ENCODE measurements at regions not wholly inside any gene's neighbourhood (a gene's known extent, or its start where the extent isn't known, plus 50 kb on each side); places are given as distances from the start of the nearest gene placed in this dataset.

GRCh38 chr14:93870377-93870776 is 56.8 kb upstream of the FAM181A start:
- DNase-seq = no peak

DNA sequence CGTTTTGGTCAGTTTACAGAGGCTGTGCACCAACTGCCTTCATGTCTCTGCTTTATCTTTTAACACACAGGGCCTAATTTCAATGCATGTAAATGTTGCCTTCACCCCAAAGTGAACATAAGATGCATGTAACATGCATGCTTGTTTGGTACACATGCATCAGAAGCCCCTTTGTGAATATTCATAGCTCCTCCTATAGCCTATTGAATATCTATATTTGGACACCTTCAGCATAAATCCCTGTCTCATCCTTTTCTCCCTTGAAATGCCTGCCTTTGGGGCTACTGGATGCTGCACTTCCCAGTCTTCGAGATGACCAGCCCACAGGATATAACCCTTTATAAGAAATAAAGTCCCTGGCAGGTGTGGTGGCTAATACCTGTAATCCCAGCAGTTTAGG is 57.7 kb upstream of the FAM181A start:
- DNase-seq = no peak

DNA sequence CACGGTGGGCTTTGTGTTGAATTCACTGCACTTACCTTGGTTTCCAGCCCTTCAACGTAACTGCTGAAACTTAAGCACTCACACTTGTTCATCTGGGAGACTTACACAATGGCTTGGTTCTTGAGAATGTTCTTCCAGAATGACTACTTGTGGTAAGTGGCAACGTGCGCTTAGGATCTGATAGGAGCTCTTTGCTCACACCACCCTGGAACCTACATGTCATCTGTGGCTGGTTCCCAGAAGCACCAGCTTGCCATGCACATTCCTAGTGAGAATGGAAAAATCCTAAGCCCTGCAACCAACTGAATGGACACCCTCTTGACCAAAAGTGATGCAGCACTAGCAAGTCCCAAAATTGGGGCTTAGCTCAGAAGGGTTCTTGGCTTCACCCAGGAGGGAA is 59.0 kb upstream of the FAM181A start:
- DNase-seq = no peak

DNA sequence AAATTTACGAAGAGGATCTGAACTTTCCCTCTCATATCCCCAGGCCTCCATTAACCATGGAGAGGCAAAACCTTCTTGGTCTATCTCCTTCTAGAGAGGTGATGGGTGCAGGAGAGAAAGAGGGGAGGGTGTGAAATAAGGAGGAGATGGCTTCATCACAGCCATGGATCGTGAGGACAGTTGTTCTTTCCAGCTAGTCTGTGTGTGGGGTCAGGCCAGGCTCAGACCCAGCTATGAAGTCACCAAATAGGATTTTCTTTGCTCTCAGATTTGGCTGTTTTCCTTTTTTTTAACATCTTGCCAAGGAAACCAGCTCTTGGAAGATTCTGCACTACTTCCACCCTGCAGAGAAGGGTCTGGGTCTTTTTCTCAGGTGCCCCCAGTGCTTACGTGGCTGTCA is 64.9 kb upstream of the FAM181A start:
- no peak for DNase-seq

DNA sequence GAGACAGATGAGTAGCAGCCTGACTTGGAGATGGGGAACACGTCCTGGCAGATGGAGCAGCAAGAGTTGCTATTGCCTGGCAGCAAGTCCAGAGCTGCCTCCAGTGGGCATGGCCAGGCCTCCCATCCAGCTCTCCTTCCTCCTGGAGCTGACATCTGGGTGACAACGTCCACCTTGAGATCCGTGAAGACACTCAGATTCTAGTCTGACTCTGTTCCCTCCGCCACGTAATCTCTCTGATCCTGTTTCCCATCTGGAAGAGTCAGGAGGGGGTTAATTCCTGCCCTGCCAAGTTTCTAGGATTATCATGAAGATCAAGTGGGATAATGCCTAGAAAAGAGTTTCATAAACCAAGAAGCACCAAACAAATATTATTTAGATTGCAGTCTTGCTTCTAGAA is 65.3 kb upstream of the FAM181A start:
- no peak for DNase-seq

DNA sequence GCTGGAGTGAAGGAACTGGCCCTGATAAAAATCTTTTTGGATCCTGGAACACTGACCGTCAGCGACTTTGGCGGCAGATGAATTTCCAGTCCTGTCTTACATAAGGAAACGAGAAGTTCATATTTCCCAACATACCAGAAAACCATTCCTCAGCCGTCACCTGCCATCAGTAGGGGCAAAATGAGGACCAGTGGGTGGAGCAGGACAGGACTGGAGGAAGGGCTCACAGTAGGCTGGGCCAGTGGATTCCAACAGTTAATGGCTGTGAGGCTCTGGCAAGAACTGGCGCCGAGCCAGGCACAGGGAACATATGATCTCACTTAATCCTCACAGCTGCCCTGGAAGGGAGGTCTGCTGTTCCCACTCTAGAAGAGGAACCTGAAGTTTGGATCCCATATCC is 67.2 kb upstream of the FAM181A start:
- DNase-seq = no peak

- DNase-seq = no peak
These were observed 68.2 kb upstream of the FAM181A start for GRCh38 chr14:93858896-93859295.

DNA sequence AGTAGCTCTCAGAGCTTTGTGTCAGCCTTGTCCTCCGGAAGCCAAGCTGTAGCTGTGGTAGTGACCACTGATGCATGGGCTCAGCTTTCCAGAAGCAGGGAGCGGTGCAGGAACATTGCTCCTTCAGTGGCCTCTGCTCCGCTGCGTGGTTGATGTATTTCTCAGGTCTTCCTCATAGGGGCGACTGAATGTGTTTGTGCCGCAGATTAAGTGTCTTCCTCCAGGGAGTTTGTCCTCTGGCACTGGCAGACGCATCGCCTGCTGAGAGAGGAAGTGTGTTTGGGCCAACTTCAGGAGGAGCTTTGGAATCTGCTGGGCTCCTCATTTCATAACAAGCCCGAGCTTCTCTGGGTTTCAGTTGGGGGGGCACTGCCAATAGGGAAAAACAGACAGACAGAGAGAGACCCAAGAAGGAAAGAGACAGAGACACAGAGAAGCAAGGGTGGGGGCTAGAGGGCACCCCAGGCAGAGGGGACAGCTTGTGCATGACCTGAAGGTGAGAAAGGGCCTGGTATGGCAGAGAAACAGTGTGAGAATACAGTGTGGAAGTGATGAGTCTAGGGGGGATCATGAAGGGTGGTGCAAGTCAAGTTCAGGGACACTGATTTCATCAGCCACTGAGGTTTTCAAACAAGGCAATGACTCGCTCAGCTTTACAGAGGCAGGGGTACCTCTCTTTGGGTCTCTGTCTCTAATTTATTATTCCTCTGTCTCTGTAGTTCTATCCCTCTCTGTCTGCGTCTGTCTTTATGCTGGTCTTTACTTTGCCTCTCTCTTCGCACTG is 69.4 kb upstream of the PRIMA1 start:
- DNase-seq = peak; percentile 39

GRCh38 chr14:93857081-93857480 is 68.8 kb upstream of the PRIMA1 start:
- DNase-seq = no peak

- DNase-seq = no peak
These were observed 67.5 kb upstream of the PRIMA1 start for GRCh38 chr14:93855737-93856136.

DNA sequence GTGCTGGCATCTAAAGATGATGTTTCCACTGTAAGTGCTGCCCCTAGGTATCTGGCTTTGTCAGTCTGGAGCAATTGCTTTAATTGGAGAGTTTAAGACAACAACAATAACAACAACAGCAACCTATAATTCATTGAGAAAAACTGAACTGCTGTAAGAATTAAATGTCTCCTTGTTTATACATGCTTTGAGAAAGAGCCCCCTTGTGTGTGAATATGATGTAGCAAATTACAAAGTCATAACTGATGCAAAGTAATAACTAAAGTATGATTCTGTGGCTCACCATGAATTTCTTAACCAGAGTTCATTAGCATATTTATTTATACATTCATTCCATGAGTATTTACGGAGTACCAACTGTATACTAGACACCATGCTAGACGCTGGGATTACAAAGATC is 59.2 kb upstream of the PRIMA1 start:
- no peak for DNase-seq

GRCh38 chr14:93838238-93838637 is 50.0 kb upstream of the PRIMA1 start:
- no peak for DNase-seq
